ENCODE measurements at regions not wholly inside any gene's neighbourhood (a gene's known extent, or its start where the extent isn't known, plus 50 kb on each side); places are given as distances from the start of the nearest gene placed in this dataset.

DNA sequence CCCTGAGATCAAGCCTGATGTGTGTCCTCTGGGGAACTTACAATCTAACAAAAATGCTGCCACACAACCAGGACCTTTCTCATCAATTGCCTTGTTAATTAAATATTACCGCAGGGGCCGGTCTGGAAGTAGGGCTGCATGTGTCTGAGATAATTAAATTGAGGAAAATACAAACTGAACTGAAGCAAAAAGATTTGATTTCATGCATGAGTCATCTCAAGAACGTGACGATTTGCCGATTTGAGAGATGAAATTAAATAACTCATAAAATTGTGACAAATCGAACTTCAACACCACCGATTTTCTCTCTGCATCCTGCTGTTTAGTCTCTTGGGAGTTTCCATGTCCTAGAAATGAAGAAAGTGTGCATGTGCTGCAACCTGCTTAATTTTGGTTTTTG is 94.6 kb upstream of the DAAM1 start:
- TF ChIP-seq, protein P1, sequence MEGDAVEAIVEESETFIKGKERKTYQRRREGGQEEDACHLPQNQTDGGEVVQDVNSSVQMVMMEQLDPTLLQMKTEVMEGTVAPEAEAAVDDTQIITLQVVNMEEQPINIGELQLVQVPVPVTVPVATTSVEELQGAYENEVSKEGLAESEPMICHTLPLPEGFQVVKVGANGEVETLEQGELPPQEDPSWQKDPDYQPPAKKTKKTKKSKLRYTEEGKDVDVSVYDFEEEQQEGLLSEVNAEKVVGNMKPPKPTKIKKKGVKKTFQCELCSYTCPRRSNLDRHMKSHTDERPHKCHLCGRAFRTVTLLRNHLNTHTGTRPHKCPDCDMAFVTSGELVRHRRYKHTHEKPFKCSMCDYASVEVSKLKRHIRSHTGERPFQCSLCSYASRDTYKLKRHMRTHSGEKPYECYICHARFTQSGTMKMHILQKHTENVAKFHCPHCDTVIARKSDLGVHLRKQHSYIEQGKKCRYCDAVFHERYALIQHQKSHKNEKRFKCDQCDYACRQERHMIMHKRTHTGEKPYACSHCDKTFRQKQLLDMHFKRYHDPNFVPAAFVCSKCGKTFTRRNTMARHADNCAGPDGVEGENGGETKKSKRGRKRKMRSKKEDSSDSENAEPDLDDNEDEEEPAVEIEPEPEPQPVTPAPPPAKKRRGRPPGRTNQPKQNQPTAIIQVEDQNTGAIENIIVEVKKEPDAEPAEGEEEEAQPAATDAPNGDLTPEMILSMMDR (IDR thresholded peaks at IDR 0.05): no peak
- no peak for TF ChIP-seq POLR2A (IDR thresholded peaks at IDR 0.05)
- no peak for TF ChIP-seq EP300 (IDR thresholded peaks at IDR 0.05)
- TF ChIP-seq POLR2AphosphoS5 (IDR thresholded peaks at IDR 0.05): no peak
